ENCODE measurements at regions not wholly inside any gene's neighbourhood (a gene's known extent, or its start where the extent isn't known, plus 50 kb on each side); places are given as distances from the start of the nearest gene placed in this dataset.

DNA sequence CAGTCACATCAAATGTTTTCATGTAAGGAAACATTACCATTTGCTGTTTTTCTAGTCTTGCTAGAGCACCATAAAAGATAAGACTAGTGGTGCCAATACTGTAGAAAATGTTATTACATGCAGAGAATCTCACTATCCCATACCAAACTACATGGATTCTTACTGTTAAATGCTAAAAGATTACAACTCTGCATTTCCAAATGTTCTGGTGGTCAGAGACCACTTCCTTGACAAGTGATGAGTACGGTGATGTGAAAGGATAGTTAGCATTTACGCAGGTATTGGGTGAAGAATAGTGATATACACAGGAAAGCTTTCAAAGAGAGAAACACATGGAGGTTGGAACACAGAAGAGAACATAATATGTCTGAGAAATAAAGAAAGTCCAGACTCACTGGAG lies 98.2 kb downstream of the GGTLC2 start:
- no peak for DNase-seq (ENCODE audit: extremely low read depth, low read depth, low spot score)

- DNase-seq (ENCODE audit: extremely low read depth, low read depth, low spot score), result no peak
Observed at GRCh38 chr22:22743128-22743760, 98.8 kb downstream of the GGTLC2 start.

DNA sequence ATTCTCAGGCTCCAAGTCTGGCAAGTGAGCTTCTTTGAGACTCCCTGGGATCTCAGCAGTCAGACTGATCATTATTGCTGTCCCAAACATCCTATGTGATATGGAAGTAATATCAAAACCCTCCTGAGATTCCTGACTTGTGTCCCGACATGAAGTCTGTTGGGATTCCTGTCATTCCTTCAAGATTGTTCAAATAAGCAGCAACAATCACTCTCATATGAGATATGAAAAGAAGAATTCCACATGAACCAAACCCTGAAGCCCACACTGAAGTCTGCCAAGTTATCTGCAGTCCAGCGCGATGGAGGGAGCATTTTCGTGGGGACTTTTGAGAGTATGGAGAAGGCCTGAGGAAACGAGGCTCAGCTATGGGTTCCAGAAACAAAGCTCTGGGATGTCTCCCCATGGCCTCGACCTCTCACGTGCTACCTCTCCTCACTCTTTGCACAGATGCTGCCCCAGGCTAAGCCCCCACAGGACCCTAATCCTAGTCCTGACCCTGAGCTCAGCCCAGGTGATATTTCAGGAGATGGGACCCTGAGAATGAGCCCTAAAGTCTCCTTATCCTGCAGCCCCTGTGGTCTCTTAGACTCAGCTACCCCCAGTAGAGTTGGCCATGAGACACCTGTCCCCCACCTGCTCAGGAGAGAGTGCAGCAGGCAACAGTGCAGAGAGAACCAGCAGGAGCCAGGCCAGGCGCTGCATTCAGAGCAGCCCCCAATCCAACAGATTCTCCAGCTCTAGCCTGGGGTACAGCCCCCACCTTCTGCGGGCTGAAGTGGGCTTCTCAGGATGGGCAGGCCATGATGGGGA lies 100.2 kb downstream of the GGTLC2 start:
- no peak for DNase-seq (ENCODE audit: extremely low read depth, low read depth, low spot score)

GRCh38 chr22:22745225-22746060 lies 101.0 kb downstream of the GGTLC2 start:
- no peak for DNase-seq (ENCODE audit: extremely low read depth, low read depth, low spot score)

- no peak for DNase-seq (ENCODE audit: extremely low read depth, low read depth, low spot score)
Observed at GRCh38 chr22:22746061-22746962, 101.9 kb downstream of the GGTLC2 start.

GRCh38 chr22:22746963-22747933 lies 102.8 kb downstream of the GGTLC2 start:
- DNase-seq (ENCODE audit: extremely low read depth, low read depth, low spot score), result no peak

- no peak for DNase-seq (ENCODE audit: extremely low read depth, low read depth, low spot score)
Observed at GRCh38 chr22:22748297-22748743, 103.9 kb downstream of the GGTLC2 start.

GRCh38 chr22:22748756-22749155 lies 104.3 kb downstream of the GGTLC2 start:
- DNase-seq (ENCODE audit: extremely low read depth, low read depth, low spot score), result no peak

DNA sequence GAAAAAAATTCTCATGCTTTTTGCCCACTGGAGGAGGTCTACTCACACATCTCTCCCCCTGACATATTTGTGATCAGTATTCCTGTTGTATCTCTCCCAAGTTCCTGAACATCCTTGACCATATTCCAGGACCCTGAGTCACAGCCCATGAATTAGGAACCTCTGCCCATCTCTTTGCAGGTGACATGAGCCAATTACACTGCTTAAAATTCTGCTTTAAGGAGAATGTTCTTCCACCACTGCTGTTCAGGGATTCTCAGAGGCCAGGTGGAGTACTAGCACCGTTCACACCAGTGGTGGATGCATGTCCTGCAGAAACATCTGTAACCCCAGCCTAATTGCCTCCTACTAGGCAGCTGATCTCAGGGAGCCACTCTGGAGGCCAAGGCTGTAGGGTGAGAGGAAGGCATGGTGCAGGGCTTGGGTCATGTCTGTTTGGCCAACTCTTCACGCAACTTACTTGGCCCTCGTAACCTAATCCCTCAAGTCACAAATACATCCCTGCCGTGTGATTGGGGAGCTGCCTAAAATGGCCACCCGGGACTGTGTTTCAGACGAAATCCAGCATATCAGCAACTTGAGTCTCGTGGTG lies 104.8 kb downstream of the GGTLC2 start:
- DNase-seq (ENCODE audit: extremely low read depth, low read depth, low spot score), result no peak

DNA sequence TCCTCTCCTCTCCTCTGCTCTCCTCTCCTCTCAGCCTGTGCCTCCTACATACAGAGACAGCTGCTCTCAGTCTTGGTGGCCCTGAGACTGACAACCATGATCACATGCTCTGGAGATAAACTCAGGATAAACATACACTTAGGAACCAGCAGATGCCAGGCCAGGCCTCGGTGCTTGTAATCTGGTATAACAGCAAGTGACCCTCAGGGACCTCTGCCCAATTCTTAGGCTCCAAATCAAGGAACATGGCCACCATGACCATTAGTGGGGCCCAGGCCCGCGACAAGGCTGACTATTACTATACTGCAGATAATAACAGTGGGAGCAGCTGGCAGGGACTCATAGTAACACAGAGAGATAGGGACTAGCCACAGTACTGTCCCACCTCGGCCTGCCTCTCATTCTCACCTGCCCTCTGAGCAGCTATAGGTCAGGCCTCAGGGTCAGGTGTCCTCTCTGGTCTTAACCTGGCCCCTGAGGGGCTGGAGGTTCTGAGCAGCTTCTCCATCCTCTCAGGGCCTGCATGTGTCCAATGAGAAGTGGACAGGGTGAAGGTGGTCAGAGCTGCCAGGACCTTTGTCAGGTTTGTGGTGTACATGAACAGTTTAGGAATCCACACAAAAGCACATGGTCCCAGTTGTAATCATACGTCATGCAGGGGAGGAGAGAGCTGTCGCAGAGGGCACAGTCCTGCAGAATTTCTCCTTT lies 106.1 kb downstream of the GGTLC2 start:
- DNase-seq (ENCODE audit: extremely low read depth, low read depth, low spot score), result no peak

- DNase-seq (ENCODE audit: extremely low read depth, low read depth, low spot score), result no peak
Observed at GRCh38 chr22:22751043-22751603, 106.7 kb downstream of the GGTLC2 start.

- DNase-seq (ENCODE audit: extremely low read depth, low read depth, low spot score), result no peak
Observed at GRCh38 chr22:22752199-22752555, 107.8 kb downstream of the GGTLC2 start.

DNA sequence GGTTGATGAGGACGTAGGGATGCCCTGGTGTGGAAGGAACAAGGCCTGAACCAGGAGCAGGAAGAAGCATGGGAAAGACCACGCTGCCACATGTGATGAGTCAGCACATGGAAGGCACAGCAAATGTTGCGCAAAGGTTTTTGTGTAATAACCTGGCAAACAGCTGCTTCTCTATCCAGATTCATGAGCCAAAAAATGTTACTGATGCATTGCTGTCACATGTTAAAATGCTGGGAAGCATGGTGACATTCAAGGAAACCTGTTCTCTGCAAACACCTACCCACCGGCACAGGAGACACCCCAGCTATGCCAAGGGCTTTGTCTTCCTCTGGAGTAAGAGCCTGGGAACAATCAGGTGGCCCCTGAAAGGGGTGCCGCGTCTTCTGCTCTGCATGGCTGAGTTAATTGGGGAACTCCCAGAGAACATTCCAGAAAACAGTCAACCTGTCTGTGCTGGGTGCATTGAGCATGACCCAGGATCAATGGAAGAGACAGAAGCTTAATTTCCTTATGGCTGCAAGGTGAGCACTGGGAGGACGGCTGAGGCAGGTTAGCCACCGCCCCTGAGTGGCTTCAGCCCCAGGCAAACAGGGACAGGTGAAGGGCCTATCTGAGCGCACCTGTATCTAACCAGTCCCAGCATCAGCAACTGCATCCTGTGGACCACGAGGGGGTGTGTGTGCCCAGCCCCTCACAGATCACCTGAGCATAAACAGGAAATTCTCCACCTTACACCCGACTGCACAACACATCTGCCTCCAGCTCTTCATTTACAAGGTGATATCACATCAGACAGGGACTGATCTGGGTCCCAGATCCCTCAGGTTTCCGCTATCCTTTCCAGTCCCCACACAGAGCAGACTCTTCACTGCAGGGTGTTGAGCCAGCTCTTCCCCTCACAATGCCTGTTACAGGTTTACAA lies 108.4 kb downstream of the GGTLC2 start:
- no peak for DNase-seq (ENCODE audit: extremely low read depth, low read depth, low spot score)

DNA sequence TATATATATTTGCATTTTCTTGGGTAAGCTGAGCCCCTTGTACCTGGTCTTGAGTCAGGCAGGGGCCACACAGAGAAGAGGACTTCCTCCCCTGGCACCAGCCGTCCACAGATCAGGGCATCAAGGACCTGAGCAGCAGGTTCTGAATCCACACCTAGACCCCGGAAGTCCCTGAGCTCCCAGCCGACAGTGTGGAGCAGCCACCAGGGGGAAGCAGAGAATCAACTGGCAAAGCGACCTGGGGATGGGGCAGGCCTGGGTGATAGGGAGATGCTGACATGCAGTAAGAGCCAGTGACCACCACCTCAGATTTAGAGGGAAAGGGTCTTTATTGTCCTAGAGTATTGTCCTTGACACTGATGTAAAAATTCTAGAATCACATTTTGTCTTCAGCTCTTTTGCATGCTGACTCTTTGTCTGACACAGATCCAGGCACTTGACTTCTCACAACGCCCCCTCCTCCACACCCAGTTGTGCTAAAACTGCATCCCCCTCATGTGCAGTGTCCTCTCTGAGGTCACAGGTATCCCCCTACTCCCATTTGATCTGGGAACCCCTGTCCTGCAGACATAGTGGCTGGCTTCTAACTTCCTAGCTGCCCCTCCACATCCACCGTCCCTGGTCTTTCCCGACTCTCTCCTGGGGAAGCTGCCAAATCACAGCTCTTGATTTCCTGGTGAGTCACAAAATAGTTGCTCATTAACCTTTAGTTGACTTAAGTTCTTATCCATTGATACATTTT lies 109.3 kb downstream of the GGTLC2 start:
- DNase-seq (ENCODE audit: extremely low read depth, low read depth, low spot score), result no peak

GRCh38 chr22:22754268-22754657 lies 109.8 kb downstream of the GGTLC2 start:
- DNase-seq (ENCODE audit: extremely low read depth, low read depth, low spot score), result no peak

Data from glomerular endothelial cell (primary cell).